ENCODE measurements at regions not wholly inside any gene's neighbourhood (a gene's known extent, or its start where the extent isn't known, plus 50 kb on each side); places are given as distances from the start of the nearest gene placed in this dataset.

- TF ChIP-seq CTCF (IDR thresholded peaks at IDR 0.05) (no peak), EP300 (IDR thresholded peaks at IDR 0.05) (no peak), POLR2AphosphoS5 (IDR thresholded peaks at IDR 0.05) (no peak), POLR2A (IDR thresholded peaks at IDR 0.05; ENCODE audit: low read depth) (no peak)
Measured at GRCh38 chrX:13266641-13267345, 53.1 kb downstream of the ATXN3L start.
